Kasumi-1 (cell line): ENCODE measurements at regions not wholly inside any gene's neighbourhood (a gene's known extent, or its start where the extent isn't known, plus 50 kb on each side); places are given as distances from the start of the nearest gene placed in this dataset.

Experiments used
- DNase-seq, 2 experiments: peaks; one replicate each; lab custom pipeline; 2025; lab: John Stamatoyannopoulos, UW

- DNase-seq: no peak
Observed at GRCh38 chr5:21694567-21694966, 1158.6 kb downstream of the CDH12 start.

- DNase-seq: no peak
Observed at GRCh38 chr5:21693591-21693990, 1159.6 kb downstream of the CDH12 start.

- DNase-seq: no peak
Observed at GRCh38 chr5:21689587-21689986, 1163.6 kb downstream of the CDH12 start.

GRCh38 chr5:21688655-21689054 lies 1164.5 kb downstream of the CDH12 start:
- DNase-seq: no peak

- no peak for DNase-seq
Observed at GRCh38 chr5:21687621-21688020, 1165.5 kb downstream of the CDH12 start.

GRCh38 chr5:21686706-21687105 lies 1166.4 kb downstream of the CDH12 start:
- DNase-seq: no peak

- DNase-seq: no peak
Observed at GRCh38 chr5:21685522-21685921, 1167.6 kb downstream of the CDH12 start.

- DNase-seq: no peak
Observed at GRCh38 chr5:21684992-21685391, 1168.2 kb downstream of the CDH12 start.

- no peak for DNase-seq
Observed at GRCh38 chr5:21681911-21682310, 1171.2 kb downstream of the CDH12 start.

- DNase-seq: no peak
Observed at GRCh38 chr5:21680641-21681040, 1172.5 kb downstream of the CDH12 start.

GRCh38 chr5:21680196-21680595 lies 1172.9 kb downstream of the CDH12 start:
- no peak for DNase-seq

- DNase-seq: no peak
Observed at GRCh38 chr5:21678526-21678925, 1174.6 kb downstream of the CDH12 start.

- no peak for DNase-seq
Observed at GRCh38 chr5:21672911-21673310, 1180.2 kb downstream of the CDH12 start.

- DNase-seq: no peak
Observed at GRCh38 chr5:21672360-21672759, 1180.8 kb downstream of the CDH12 start.

GRCh38 chr5:21665524-21665923 lies 1187.6 kb downstream of the CDH12 start:
- DNase-seq: no peak

- DNase-seq: no peak
Observed at GRCh38 chr5:21663082-21663481, 1190.1 kb downstream of the CDH12 start.

- no peak for DNase-seq
Observed at GRCh38 chr5:21661184-21661583, 1192.0 kb downstream of the CDH12 start.

- DNase-seq: no peak
Observed at GRCh38 chr5:21654556-21654955, 1198.6 kb downstream of the CDH12 start.

- no peak for DNase-seq
Observed at GRCh38 chr5:21649969-21650368, 1203.2 kb downstream of the CDH12 start.

- DNase-seq: no peak
Observed at GRCh38 chr5:21646469-21646868, 1206.7 kb downstream of the CDH12 start.

- DNase-seq: peak; percentile 47 to 48
Observed at GRCh38 chr5:21644032-21644431, 1209.1 kb downstream of the CDH12 start.

GRCh38 chr5:21642312-21642711 lies 1210.8 kb downstream of the CDH12 start:
- no peak for DNase-seq

GRCh38 chr5:21623831-21624230 lies 1229.3 kb downstream of the CDH12 start:
- DNase-seq: no peak

GRCh38 chr5:21615195-21615765 lies 1237.9 kb downstream of the CDH12 start:
- DNase-seq: no peak
